ENCODE measurements at regions not wholly inside any gene's neighbourhood (a gene's known extent, or its start where the extent isn't known, plus 50 kb on each side); places are given as distances from the start of the nearest gene placed in this dataset.

GRCh38 chr2:175627405-175627804 lies 374.7 kb downstream of the LNPK start:
- TF ChIP-seq EGR1 (IDR thresholded peaks at IDR 0.05; ENCODE audit: borderline replicate concordance, low read depth, low read length): no peak
- no peak for TF ChIP-seq KDM5A (IDR thresholded peaks at IDR 0.05; ENCODE audit: low read length)
- TF ChIP-seq EZH2 (IDR thresholded peaks at IDR 0.05; ENCODE audit: low read depth, low read length, severe bottlenecking): no peak
- TF ChIP-seq POLR2A (IDR thresholded peaks at IDR 0.05; ENCODE audit: control extremely low read depth in 1 of 2, low read depth in 2 of 2, low read length in 2 of 2): no peak

All from H1 (cell line).